Vagina (tissue), 2 donors: ENCODE measurements at regions not wholly inside any gene's neighbourhood (a gene's known extent, or its start where the extent isn't known, plus 50 kb on each side); places are given as distances from the start of the nearest gene placed in this dataset.

ENCODE experiments used
- DNase-seq, 2 donors: peaks; one replicate each; pipeline ENCODE4 v3.0.0-alpha.2; 2017; ENCODE audit errors: extremely low spot score in 2 of 2
- H3K27ac ChIP-seq: fragments of 200-600 bp; sonication (generic); one replicate; pipeline ENCODE4 v1.5.1; 2019
- H3K27me3 ChIP-seq: fragments of 200-600 bp; sonication (generic); one replicate; pipeline ENCODE4 v1.5.1; 2019
- H3K36me3 ChIP-seq, 2 donors: fragments of 200-600 bp; sonication (generic); one replicate each; pipeline ENCODE4 v1.5.1; 2017 to 2019
- H3K4me1 ChIP-seq: fragments of 200-600 bp; sonication (generic); one replicate; pipeline ENCODE4 v1.5.1; 2019
- H3K4me3 ChIP-seq, 2 donors: fragments of 200-600 bp; sonication (generic); 1 replicate in 1 of 2; 2 replicates in 1 of 2; pipeline ENCODE4 v1.5.1; 2016 to 2019
- H3K9me3 ChIP-seq: fragments of 200-600 bp; sonication (generic); one replicate; pipeline ENCODE4 v1.5.1; 2019
- CTCF ChIP-seq, 3 experiments: fragments of 450-650 bp in 2 of 3; fragments of 200-600 bp in 1 of 3; sonication (generic) in 1 of 3; IDR thresholded peaks; one replicate each; pipeline ENCODE4 v1.5.1; 2017 to 2019; ENCODE audit warnings: antibody characterized with exemption in 3 of 3, mild to moderate bottlenecking in 2 of 3, moderate library complexity in 2 of 3
- POLR2A ChIP-seq, 2 donors: fragments of 450-650 bp; IDR thresholded peaks; one replicate each; pipeline ENCODE4 v1.6.1; 2017; ENCODE audit warnings: antibody characterized with exemption in 2 of 2, mild to moderate bottlenecking in 2 of 2, moderate library complexity in 2 of 2
- POLR2AphosphoS5 ChIP-seq, 2 donors: sonication (generic); formaldehyde crosslinking; IDR thresholded peaks; one replicate each; pipeline ENCODE4 v1.9.0; 2017; ENCODE audit warnings: antibody characterized with exemption in 2 of 2, mild to moderate bottlenecking in 2 of 2, low read depth in 1 of 2; ENCODE audit not compliant: insufficient read depth in 1 of 2
- intact Hi-C: fragments of 100-400 bp; cut with DNase I; formaldehyde crosslinking; loops from one replicate; pipeline ENCODE4 v1.15.1; 2023

- Histone ChIP-seq H3K27ac (no peak overlapping the region), H3K27me3 (no peaks in the 10 kb centered on the region), H3K4me3 (no peak overlapping the region), H3K36me3 (no peaks in the 10 kb centered on the region), H3K9me3 (no peaks in the 10 kb centered on the region), H3K4me1 (peaks cover 21% of the 10 kb centered on the region)
- intact Hi-C loops, result no loop called here
- DNase-seq, result no peak
- no peak for TF ChIP-seq POLR2A (IDR thresholded peaks at IDR 0.05)
- TF ChIP-seq POLR2AphosphoS5 (IDR thresholded peaks at IDR 0.05; ENCODE audit: insufficient read depth in 1 of 2, low read depth in 1 of 2), result no peak
- no peak for TF ChIP-seq CTCF (IDR thresholded peaks at IDR 0.05)
These were observed 171.8 kb downstream of the CTTN start for GRCh38 chr11:70569996-70570692.

- Histone ChIP-seq H3K27me3 (no peaks in the 10 kb centered on the region), H3K4me1 (peaks cover 21% of the 10 kb centered on the region), H3K27ac (no peak overlapping the region), H3K36me3 (no peaks in the 10 kb centered on the region), H3K9me3 (no peaks in the 10 kb centered on the region), H3K4me3 (no peak overlapping the region)
- DNase-seq, result no peak
- intact Hi-C loops, result no loop called here
- TF ChIP-seq CTCF (IDR thresholded peaks at IDR 0.05), result no peak
- TF ChIP-seq POLR2A (IDR thresholded peaks at IDR 0.05), result no peak
These were observed 172.5 kb downstream of the CTTN start for GRCh38 chr11:70570693-70571395.

GRCh38 chr11:70572974-70573260 is 174.6 kb downstream of the CTTN start:
- Histone ChIP-seq H3K4me1 (peaks cover 13% of the 10 kb centered on the region), H3K4me3 (no peak overlapping the region), H3K27ac (no peak overlapping the region), H3K9me3 (no peaks in the 10 kb centered on the region), H3K36me3 (no peaks in the 10 kb centered on the region), H3K27me3 (no peaks in the 10 kb centered on the region)
- TF ChIP-seq POLR2AphosphoS5 (IDR thresholded peaks at IDR 0.05; ENCODE audit: insufficient read depth in 1 of 2, low read depth in 1 of 2), result no peak
- TF ChIP-seq CTCF (IDR thresholded peaks at IDR 0.05), result no peak
- no peak for TF ChIP-seq POLR2A (IDR thresholded peaks at IDR 0.05)
- DNase-seq, result no peak
- intact Hi-C loops, result no loop called here

GRCh38 chr11:70573701-70574151 is 175.4 kb downstream of the CTTN start:
- Histone ChIP-seq H3K4me1 (peaks cover 5% of the 10 kb centered on the region), H3K4me3 (no peak overlapping the region), H3K27me3 (no peaks in the 10 kb centered on the region), H3K9me3 (no peaks in the 10 kb centered on the region), H3K27ac (no peak overlapping the region), H3K36me3 (no peaks in the 10 kb centered on the region)
- TF ChIP-seq POLR2A (IDR thresholded peaks at IDR 0.05) (no peak), CTCF (IDR thresholded peaks at IDR 0.05) (no peak), POLR2AphosphoS5 (IDR thresholded peaks at IDR 0.05; ENCODE audit: insufficient read depth in 1 of 2, low read depth in 1 of 2) (no peak)
- DNase-seq, result no peak
- intact Hi-C loops, result no loop called here

GRCh38 chr11:70574725-70575347 is 176.5 kb downstream of the CTTN start:
- H3K27ac ChIP-seq, result no peak overlapping the region
- DNase-seq, result no peak
- intact Hi-C loops, result no loop called here
- no peak overlapping the region for H3K4me3 ChIP-seq
- no peaks in the 10 kb centered on the region for H3K4me1 ChIP-seq
- H3K27me3 ChIP-seq, result no peaks in the 10 kb centered on the region
- TF ChIP-seq POLR2AphosphoS5 (IDR thresholded peaks at IDR 0.05; ENCODE audit: insufficient read depth in 1 of 2, low read depth in 1 of 2), result no peak
- TF ChIP-seq CTCF (IDR thresholded peaks at IDR 0.05), result no peak
- no peak for TF ChIP-seq POLR2A (IDR thresholded peaks at IDR 0.05)
- H3K9me3 ChIP-seq, result no peaks in the 10 kb centered on the region
- H3K36me3 ChIP-seq, result no peaks in the 10 kb centered on the region
